ENCODE measurements at regions not wholly inside any gene's neighbourhood (a gene's known extent, or its start where the extent isn't known, plus 50 kb on each side); places are given as distances from the start of the nearest gene placed in this dataset.
"Not testable (repeated sequence)": the region's sequence is repeated elsewhere in the genome, so short reads cannot be mapped to it uniquely, and the experiment has no call there.

- TF ChIP-seq YY1 (IDR thresholded peaks at IDR 0.05; ENCODE audit: insufficient read depth, insufficient read length); ZNF274 (IDR thresholded peaks at IDR 0.05; ENCODE audit: low read depth, low read length); SUZ12 (IDR thresholded peaks at IDR 0.05; ENCODE audit: extremely low read depth, insufficient read depth, insufficient read length): not testable (repeated sequence)
Observed at GRCh38 chr2:131833367-131834202, 305.9 kb downstream of the CCDC74A start.

Measured in NT2/D1 (cell line).